Breast epithelium (tissue), 4 donors: ENCODE measurements at regions not wholly inside any gene's neighbourhood (a gene's known extent, or its start where the extent isn't known, plus 50 kb on each side); places are given as distances from the start of the nearest gene placed in this dataset.

Source experiments
- DNase-seq, 2 donors: peaks; one replicate each; pipeline ENCODE4 v3.0.0-alpha.2; 2019; ENCODE audit warnings: low spot score in 2 of 2
- H3K27ac ChIP-seq, 2 donors: fragments of 200-600 bp; sonication (generic) in 1 of 2; one replicate each; pipeline ENCODE4 v1.5.1; 2016 to 2019; ENCODE audit warnings: mild to moderate bottlenecking in 1 of 2
- H3K27me3 ChIP-seq, 2 donors: fragments of 200-600 bp; sonication (generic) in 1 of 2; one replicate each; pipeline versions ENCODE4 v1.5.1 to v1.6.0; 2017 to 2019; ENCODE audit warnings: control low read depth in 1 of 2, mild to moderate bottlenecking in 1 of 2
- H3K36me3 ChIP-seq: fragments of 200-600 bp; one replicate; pipeline ENCODE4 v1.5.1; 2019
- H3K4me1 ChIP-seq, 2 donors: fragments of 200-600 bp; sonication (generic); one replicate each; pipeline ENCODE4 v1.5.1; 2016 to 2019; ENCODE audit warnings: control low read depth in 1 of 2
- H3K4me3 ChIP-seq, 3 donors: fragments of 200-600 bp; sonication (generic); 1 replicate in 2 of 3; 2 replicates in 1 of 3; pipeline ENCODE4 v1.5.1; 2016 to 2019; ENCODE audit warnings: mild to moderate bottlenecking in 3 of 3, moderate library complexity in 2 of 3
- H3K9me3 ChIP-seq, 2 donors: fragments of 200-600 bp; sonication (generic) in 1 of 2; one replicate each; pipeline ENCODE4 v1.5.1; 2016 to 2019; ENCODE audit warnings: control low read depth in 1 of 2
- CTCF ChIP-seq, 3 donors: fragments of 450-650 bp; IDR thresholded peaks; one replicate each; pipeline ENCODE4 v1.5.1; 2016 to 2017; ENCODE audit warnings: antibody characterized with exemption in 3 of 3, mild to moderate bottlenecking in 3 of 3, moderate library complexity in 3 of 3
- POLR2A ChIP-seq: fragments of 450-650 bp; IDR thresholded peaks from one replicate; pipeline ENCODE4 v1.6.1; 2016; ENCODE audit warnings: antibody characterized with exemption, mild to moderate bottlenecking, moderate library complexity
- POLR2AphosphoS5 ChIP-seq, 3 donors: sonication (generic); formaldehyde crosslinking; IDR thresholded peaks; one replicate each; pipeline ENCODE4 v1.6.1; 2017; ENCODE audit warnings: antibody characterized with exemption in 3 of 3
- intact Hi-C: fragments of 100-400 bp; cut with DNase I; formaldehyde crosslinking; loops from one replicate; pipeline ENCODE4 v1.15.1; 2023; ENCODE audit warnings: low total_unique reads

- H3K27ac ChIP-seq: no peak overlapping the region
- TF ChIP-seq POLR2A (no peak), POLR2AphosphoS5 (IDR thresholded peaks at IDR 0.05) (no peak), CTCF (IDR thresholded peaks at IDR 0.05) (no peak)
- H3K27me3 ChIP-seq: no peaks in the 10 kb centered on the region
- no peaks in the 10 kb centered on the region for H3K9me3 ChIP-seq
- no peak overlapping the region for H3K4me3 ChIP-seq
- DNase-seq: no peak
- intact Hi-C loops: no loop called here
- H3K4me1 ChIP-seq: no peaks in the 10 kb centered on the region
- H3K36me3 ChIP-seq: no peaks in the 10 kb centered on the region
These were observed 191.4 kb upstream of the CHORDC1 start for GRCh38 chr11:90414221-90414620.

GRCh38 chr11:90407350-90407749 lies 184.5 kb upstream of the CHORDC1 start:
- TF ChIP-seq POLR2AphosphoS5 (IDR thresholded peaks at IDR 0.05): no peak
- TF ChIP-seq CTCF (IDR thresholded peaks at IDR 0.05): no peak
- no peak for TF ChIP-seq POLR2A
- no peak overlapping the region for H3K4me3 ChIP-seq
- DNase-seq: no peak
- H3K4me1 ChIP-seq: no peaks in the 10 kb centered on the region
- H3K27ac ChIP-seq: no peak overlapping the region
- H3K36me3 ChIP-seq: no peaks in the 10 kb centered on the region
- intact Hi-C loops: no loop called here
- no peaks in the 10 kb centered on the region for H3K9me3 ChIP-seq
- H3K27me3 ChIP-seq: no peaks in the 10 kb centered on the region

- Histone ChIP-seq H3K36me3 (no peaks in the 10 kb centered on the region), H3K27ac (no peak overlapping the region), H3K27me3 (no peaks in the 10 kb centered on the region), H3K4me1 (no peaks in the 10 kb centered on the region), H3K4me3 (no peak overlapping the region), H3K9me3 (no peaks in the 10 kb centered on the region)
- intact Hi-C loops: no loop called here
- no peak for DNase-seq
- TF ChIP-seq POLR2AphosphoS5 (IDR thresholded peaks at IDR 0.05): no peak
- no peak for TF ChIP-seq CTCF (IDR thresholded peaks at IDR 0.05)
- no peak for TF ChIP-seq POLR2A
These were observed 169.8 kb upstream of the CHORDC1 start for GRCh38 chr11:90392692-90393091.

- H3K9me3 ChIP-seq: no peaks in the 10 kb centered on the region
- no peaks in the 10 kb centered on the region for H3K27me3 ChIP-seq
- TF ChIP-seq POLR2AphosphoS5 (IDR thresholded peaks at IDR 0.05) (no peak), POLR2A (no peak), CTCF (IDR thresholded peaks at IDR 0.05) (no peak)
- H3K4me3 ChIP-seq: no peak overlapping the region
- no peaks in the 10 kb centered on the region for H3K4me1 ChIP-seq
- no peaks in the 10 kb centered on the region for H3K36me3 ChIP-seq
- DNase-seq: no peak
- intact Hi-C loops: no loop called here
- no peak overlapping the region for H3K27ac ChIP-seq
These were observed 168.9 kb upstream of the CHORDC1 start for GRCh38 chr11:90391756-90392155.

- H3K27me3 ChIP-seq: no peaks in the 10 kb centered on the region
- H3K36me3 ChIP-seq: no peaks in the 10 kb centered on the region
- no peak overlapping the region for H3K4me3 ChIP-seq
- no peak overlapping the region for H3K27ac ChIP-seq
- H3K9me3 ChIP-seq: no peaks in the 10 kb centered on the region
- H3K4me1 ChIP-seq: no peaks in the 10 kb centered on the region
- TF ChIP-seq CTCF (IDR thresholded peaks at IDR 0.05): no peak
- no peak for TF ChIP-seq POLR2A
- no peak for TF ChIP-seq POLR2AphosphoS5 (IDR thresholded peaks at IDR 0.05)
- intact Hi-C loops: no loop called here
- no peak for DNase-seq
These were observed 157.4 kb upstream of the CHORDC1 start for GRCh38 chr11:90380206-90380605.
